Osteocyte (in vitro differentiated cells): ENCODE measurements at regions not wholly inside any gene's neighbourhood (a gene's known extent, or its start where the extent isn't known, plus 50 kb on each side); places are given as distances from the start of the nearest gene placed in this dataset.

ENCODE experiments used
- DNase-seq: peaks from one replicate; pipeline ENCODE4 v3.0.0; 2021; ENCODE audit warnings: mixed read lengths; ENCODE audit not compliant: unreplicated experiment; ENCODE audit errors: extremely low spot score
- H3K27ac Mint-ChIP-seq: one replicate; pipeline ENCODE4 v1.8.0; 2021; ENCODE audit warnings: mild to moderate bottlenecking, mixed read lengths; ENCODE audit not compliant: unreplicated experiment
- H3K27me3 Mint-ChIP-seq: one replicate; pipeline ENCODE4 v1.8.0; 2021; ENCODE audit warnings: mixed read lengths; ENCODE audit not compliant: unreplicated experiment
- H3K36me3 Mint-ChIP-seq: one replicate; pipeline ENCODE4 v1.8.0; 2021; ENCODE audit warnings: mixed read lengths; ENCODE audit not compliant: unreplicated experiment
- H3K4me1 Mint-ChIP-seq: one replicate; pipeline ENCODE4 v1.8.0; 2021; ENCODE audit warnings: mixed read lengths; ENCODE audit not compliant: unreplicated experiment
- H3K4me3 Mint-ChIP-seq: one replicate; pipeline ENCODE4 v1.8.0; 2021; ENCODE audit warnings: mild to moderate bottlenecking, moderate library complexity, mixed read lengths; ENCODE audit not compliant: unreplicated experiment
- H3K9me3 Mint-ChIP-seq: one replicate; pipeline ENCODE4 v1.8.0; 2021; ENCODE audit warnings: mixed read lengths; ENCODE audit not compliant: unreplicated experiment
- TF ChIP-seq, protein P1 (sequence below): fragments of 200-600 bp; sonication (generic); IDR thresholded peaks from 2 replicates; pipeline ENCODE4 v1.5.0; 2021; ENCODE audit warnings: antibody characterized with exemption, mild to moderate bottlenecking, moderate library complexity

GRCh38 chr2:128578406-128579390 is 260.0 kb upstream of the HS6ST1 start:
- Mint-ChIP-seq H3K4me1 (peaks cover 1% of the 10 kb centered on the region), H3K9me3 (no peaks in the 10 kb centered on the region), H3K36me3 (no peaks in the 10 kb centered on the region), H3K27me3 (no peaks in the 10 kb centered on the region), H3K27ac (no peak overlapping the region), H3K4me3 (no peak overlapping the region)
- DNase-seq = no peak
- TF ChIP-seq, protein P1, sequence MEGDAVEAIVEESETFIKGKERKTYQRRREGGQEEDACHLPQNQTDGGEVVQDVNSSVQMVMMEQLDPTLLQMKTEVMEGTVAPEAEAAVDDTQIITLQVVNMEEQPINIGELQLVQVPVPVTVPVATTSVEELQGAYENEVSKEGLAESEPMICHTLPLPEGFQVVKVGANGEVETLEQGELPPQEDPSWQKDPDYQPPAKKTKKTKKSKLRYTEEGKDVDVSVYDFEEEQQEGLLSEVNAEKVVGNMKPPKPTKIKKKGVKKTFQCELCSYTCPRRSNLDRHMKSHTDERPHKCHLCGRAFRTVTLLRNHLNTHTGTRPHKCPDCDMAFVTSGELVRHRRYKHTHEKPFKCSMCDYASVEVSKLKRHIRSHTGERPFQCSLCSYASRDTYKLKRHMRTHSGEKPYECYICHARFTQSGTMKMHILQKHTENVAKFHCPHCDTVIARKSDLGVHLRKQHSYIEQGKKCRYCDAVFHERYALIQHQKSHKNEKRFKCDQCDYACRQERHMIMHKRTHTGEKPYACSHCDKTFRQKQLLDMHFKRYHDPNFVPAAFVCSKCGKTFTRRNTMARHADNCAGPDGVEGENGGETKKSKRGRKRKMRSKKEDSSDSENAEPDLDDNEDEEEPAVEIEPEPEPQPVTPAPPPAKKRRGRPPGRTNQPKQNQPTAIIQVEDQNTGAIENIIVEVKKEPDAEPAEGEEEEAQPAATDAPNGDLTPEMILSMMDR = no peak

- H3K36me3 Mint-ChIP-seq = no peaks in the 10 kb centered on the region
- H3K27ac Mint-ChIP-seq = no peak overlapping the region
- TF ChIP-seq, protein P1 = no peak
- H3K9me3 Mint-ChIP-seq = peaks cover 4% of the 10 kb centered on the region
- H3K4me1 Mint-ChIP-seq = peaks cover 6% of the 10 kb centered on the region
- no peak for DNase-seq
- no peaks in the 10 kb centered on the region for H3K27me3 Mint-ChIP-seq
- no peak overlapping the region for H3K4me3 Mint-ChIP-seq
These were observed 261.2 kb upstream of the HS6ST1 start for GRCh38 chr2:128579825-128580224.

DNA sequence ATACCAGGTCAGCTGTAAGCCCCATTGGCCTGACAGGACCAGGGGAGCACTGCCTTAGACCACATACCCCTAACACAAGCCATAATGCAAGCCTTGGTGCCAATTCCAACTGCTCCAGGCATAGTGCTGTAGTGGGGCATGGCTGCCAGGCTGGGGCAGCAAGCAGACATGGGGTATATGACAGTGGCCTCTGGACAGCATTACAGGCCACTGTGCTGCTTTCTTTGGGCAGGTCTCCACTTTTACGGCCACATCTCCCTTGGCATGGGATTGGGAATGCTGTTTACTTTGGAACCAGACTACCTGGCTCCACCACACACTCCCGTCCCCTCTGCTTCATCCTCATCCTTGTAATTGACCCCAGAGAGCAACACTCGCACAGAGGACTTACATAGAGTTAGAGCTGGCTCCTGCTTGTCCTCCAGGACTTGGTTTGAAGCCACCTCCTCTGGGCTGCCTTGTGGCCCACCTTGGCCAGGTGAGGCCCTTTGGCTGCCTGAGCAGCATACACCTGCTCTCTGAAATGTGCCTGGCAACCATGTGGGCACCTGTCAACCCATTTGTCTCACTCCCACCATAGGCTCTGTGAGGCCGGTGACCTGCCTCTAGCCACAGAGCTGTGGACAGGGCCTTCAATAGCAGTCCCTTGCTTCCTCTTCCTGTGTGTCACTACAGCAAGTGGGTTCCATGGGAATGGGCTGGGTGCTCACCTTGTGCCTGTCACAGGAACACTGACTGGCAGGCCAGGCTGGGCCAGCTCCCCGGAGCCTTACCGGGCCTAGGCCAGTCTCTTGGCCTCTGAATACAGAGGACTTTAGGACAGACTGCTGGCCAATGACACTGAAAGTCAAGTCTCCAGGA is 262.6 kb upstream of the HS6ST1 start:
- H3K9me3 Mint-ChIP-seq = peaks cover 8% of the 10 kb centered on the region
- no peak overlapping the region for H3K4me3 Mint-ChIP-seq
- H3K27me3 Mint-ChIP-seq = no peaks in the 10 kb centered on the region
- H3K36me3 Mint-ChIP-seq = peaks cover 2% of the 10 kb centered on the region
- peaks cover 7% of the 10 kb centered on the region for H3K4me1 Mint-ChIP-seq
- H3K27ac Mint-ChIP-seq = no peak overlapping the region
- peak; percentile 75 for DNase-seq
- TF ChIP-seq, protein P1 = no peak

- no peak overlapping the region for H3K4me3 Mint-ChIP-seq
- no peak for DNase-seq
- H3K27ac Mint-ChIP-seq = no peak overlapping the region
- H3K9me3 Mint-ChIP-seq = peaks cover 8% of the 10 kb centered on the region
- TF ChIP-seq, protein P1 = no peak
- H3K4me1 Mint-ChIP-seq = peaks cover 7% of the 10 kb centered on the region
- H3K27me3 Mint-ChIP-seq = no peaks in the 10 kb centered on the region
- H3K36me3 Mint-ChIP-seq = peaks cover 2% of the 10 kb centered on the region
These were observed 263.2 kb upstream of the HS6ST1 start for GRCh38 chr2:128581849-128582244.
